ENCODE measurements at regions not wholly inside any gene's neighbourhood (a gene's known extent, or its start where the extent isn't known, plus 50 kb on each side); places are given as distances from the start of the nearest gene placed in this dataset.

GRCh38 chr7:69025249-69025648 is 573.0 kb upstream of the AUTS2 start:
- H3K36me3 ChIP-seq, result no peaks in the 10 kb centered on the region
- H3K27me3 ChIP-seq (ENCODE audit: insufficient read depth, low read depth, severe bottlenecking), result no peaks in the 10 kb centered on the region
- DNase-seq, result no peak
- no peaks in the 10 kb centered on the region for H3K9me3 ChIP-seq (ENCODE audit: severe bottlenecking)
- no peak overlapping the region for H3K27ac ChIP-seq
- TF ChIP-seq, protein P1, sequence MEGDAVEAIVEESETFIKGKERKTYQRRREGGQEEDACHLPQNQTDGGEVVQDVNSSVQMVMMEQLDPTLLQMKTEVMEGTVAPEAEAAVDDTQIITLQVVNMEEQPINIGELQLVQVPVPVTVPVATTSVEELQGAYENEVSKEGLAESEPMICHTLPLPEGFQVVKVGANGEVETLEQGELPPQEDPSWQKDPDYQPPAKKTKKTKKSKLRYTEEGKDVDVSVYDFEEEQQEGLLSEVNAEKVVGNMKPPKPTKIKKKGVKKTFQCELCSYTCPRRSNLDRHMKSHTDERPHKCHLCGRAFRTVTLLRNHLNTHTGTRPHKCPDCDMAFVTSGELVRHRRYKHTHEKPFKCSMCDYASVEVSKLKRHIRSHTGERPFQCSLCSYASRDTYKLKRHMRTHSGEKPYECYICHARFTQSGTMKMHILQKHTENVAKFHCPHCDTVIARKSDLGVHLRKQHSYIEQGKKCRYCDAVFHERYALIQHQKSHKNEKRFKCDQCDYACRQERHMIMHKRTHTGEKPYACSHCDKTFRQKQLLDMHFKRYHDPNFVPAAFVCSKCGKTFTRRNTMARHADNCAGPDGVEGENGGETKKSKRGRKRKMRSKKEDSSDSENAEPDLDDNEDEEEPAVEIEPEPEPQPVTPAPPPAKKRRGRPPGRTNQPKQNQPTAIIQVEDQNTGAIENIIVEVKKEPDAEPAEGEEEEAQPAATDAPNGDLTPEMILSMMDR (IDR thresholded peaks at IDR 0.05; ENCODE audit: low read depth, low read length), result no peak
- H3K4me3 ChIP-seq (ENCODE audit: low read depth, low read length), result no peak overlapping the region

DNA sequence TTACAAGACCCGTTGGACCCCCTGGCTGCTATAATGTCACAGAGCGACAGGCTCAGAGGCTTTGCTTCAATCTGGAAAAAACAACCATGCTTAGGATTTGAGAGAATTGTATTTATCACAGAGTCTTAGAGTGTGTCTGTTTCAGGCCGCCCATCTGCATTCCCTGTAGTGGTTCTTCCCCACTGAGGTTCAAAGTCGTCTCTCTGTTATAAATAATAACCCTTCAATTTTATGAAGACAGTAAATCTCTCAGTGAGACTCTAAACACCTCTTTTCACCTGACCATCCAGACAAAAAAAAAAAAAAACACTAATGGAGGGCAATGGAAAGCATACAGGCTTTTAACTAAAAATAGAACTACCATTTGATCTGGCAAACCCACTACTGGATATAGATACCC is 565.4 kb upstream of the AUTS2 start:
- TF ChIP-seq, protein P1 (IDR thresholded peaks at IDR 0.05; ENCODE audit: low read depth, low read length), result no peak
- Histone ChIP-seq H3K27ac (no peak overlapping the region), H3K9me3 (ENCODE audit: severe bottlenecking) (no peaks in the 10 kb centered on the region), H3K4me3 (ENCODE audit: low read depth, low read length) (no peak overlapping the region), H3K36me3 (no peaks in the 10 kb centered on the region), H3K27me3 (ENCODE audit: insufficient read depth, low read depth, severe bottlenecking) (no peaks in the 10 kb centered on the region)
- DNase-seq, result no peak

DNA sequence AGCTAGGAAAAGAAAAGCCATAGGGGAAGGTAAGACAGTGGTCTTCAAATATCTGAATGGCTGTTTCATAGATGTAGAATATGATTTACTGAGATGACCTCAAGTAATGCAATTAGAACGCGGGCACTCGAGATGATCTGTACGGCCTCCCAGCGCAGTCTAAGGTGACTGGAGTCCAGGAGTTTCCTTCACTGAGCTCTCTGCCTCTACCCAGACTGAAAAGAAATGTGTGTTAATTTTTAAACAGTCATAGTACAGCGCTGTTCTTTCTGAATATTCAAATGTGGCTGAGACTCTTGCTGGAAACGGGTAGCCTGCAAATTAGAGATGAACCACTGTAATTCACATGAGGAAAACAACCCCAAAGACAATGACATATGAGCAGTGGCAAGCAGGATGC is 562.4 kb upstream of the AUTS2 start:
- H3K27me3 ChIP-seq (ENCODE audit: insufficient read depth, low read depth, severe bottlenecking), result no peaks in the 10 kb centered on the region
- H3K36me3 ChIP-seq, result no peaks in the 10 kb centered on the region
- H3K27ac ChIP-seq, result no peak overlapping the region
- TF ChIP-seq, protein P1 (IDR thresholded peaks at IDR 0.05; ENCODE audit: low read depth, low read length), result no peak
- H3K4me3 ChIP-seq (ENCODE audit: low read depth, low read length), result no peak overlapping the region
- DNase-seq, result no peak
- H3K9me3 ChIP-seq (ENCODE audit: severe bottlenecking), result no peaks in the 10 kb centered on the region

DNA sequence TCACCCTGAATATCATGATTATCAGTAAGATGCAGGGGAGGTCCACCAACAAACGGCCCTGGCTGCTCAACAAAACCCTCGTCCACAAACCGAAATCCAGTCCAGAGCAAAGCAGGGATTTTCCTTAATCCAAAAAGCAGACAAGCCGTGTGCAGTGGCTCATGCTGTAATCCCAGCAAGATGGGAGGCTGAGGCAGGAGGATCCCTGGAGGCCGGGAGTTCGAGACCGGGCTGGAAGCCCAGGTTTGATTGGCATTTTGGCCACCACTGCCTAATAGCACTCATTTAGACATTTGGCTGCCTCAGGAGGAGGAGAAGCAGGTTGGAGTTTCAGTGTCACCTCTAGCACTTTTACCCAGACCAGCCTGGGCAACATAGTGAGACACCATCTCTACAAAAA is 562.0 kb upstream of the AUTS2 start:
- TF ChIP-seq, protein P1 (IDR thresholded peaks at IDR 0.05; ENCODE audit: low read depth, low read length), result no peak
- Histone ChIP-seq H3K36me3 (no peaks in the 10 kb centered on the region), H3K27ac (no peak overlapping the region), H3K27me3 (ENCODE audit: insufficient read depth, low read depth, severe bottlenecking) (no peaks in the 10 kb centered on the region), H3K9me3 (ENCODE audit: severe bottlenecking) (no peaks in the 10 kb centered on the region), H3K4me3 (ENCODE audit: low read depth, low read length) (no peak overlapping the region)
- DNase-seq, result no peak

GRCh38 chr7:69038915-69039314 is 559.4 kb upstream of the AUTS2 start:
- Histone ChIP-seq H3K27me3 (ENCODE audit: insufficient read depth, low read depth, severe bottlenecking) (no peaks in the 10 kb centered on the region), H3K4me3 (ENCODE audit: low read depth, low read length) (no peak overlapping the region), H3K36me3 (no peaks in the 10 kb centered on the region), H3K9me3 (ENCODE audit: severe bottlenecking) (no peaks in the 10 kb centered on the region), H3K27ac (no peak overlapping the region)
- no peak for DNase-seq
- TF ChIP-seq, protein P1 (IDR thresholded peaks at IDR 0.05; ENCODE audit: low read depth, low read length), result no peak

DNA sequence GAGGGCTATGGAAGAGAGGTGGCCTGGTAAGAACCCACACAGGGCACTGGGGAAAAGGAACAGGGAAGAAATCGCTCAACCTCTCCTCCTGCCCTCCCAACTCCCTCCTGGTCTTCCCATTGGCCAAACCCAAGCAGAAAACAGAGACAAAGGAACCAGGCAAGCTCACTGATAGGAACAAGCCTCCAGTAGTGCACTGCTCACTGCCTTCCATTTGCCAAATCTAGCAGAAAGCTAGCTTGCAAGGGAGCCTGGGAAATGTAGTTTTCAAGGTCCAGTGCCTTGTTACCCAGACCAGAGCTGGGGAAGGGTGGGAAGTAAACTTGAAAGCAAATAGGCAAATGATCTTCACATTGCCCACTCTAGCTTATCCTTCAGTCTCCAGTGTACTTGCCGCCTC is 556.1 kb upstream of the AUTS2 start:
- TF ChIP-seq, protein P1 (IDR thresholded peaks at IDR 0.05; ENCODE audit: low read depth, low read length), result no peak
- H3K9me3 ChIP-seq (ENCODE audit: severe bottlenecking), result peaks cover 3% of the 10 kb centered on the region
- no peak for DNase-seq
- no peaks in the 10 kb centered on the region for H3K36me3 ChIP-seq
- no peak overlapping the region for H3K27ac ChIP-seq
- H3K4me3 ChIP-seq (ENCODE audit: low read depth, low read length), result no peak overlapping the region
- no peaks in the 10 kb centered on the region for H3K27me3 ChIP-seq (ENCODE audit: insufficient read depth, low read depth, severe bottlenecking)
